Loucy (cell line): ENCODE measurements at regions not wholly inside any gene's neighbourhood (a gene's known extent, or its start where the extent isn't known, plus 50 kb on each side); places are given as distances from the start of the nearest gene placed in this dataset.
"Not testable (repeated sequence)": the region's sequence is repeated elsewhere in the genome, so short reads cannot be mapped to it uniquely, and the experiment has no call there.

Experiments
- H2AFZ ChIP-seq: fragments of 200-600 bp; sonication (generic); 2 replicates; pipeline ENCODE4 v1.6.0; 2016; ENCODE audit warnings: antibody characterized with exemption, mild to moderate bottlenecking, low read length, moderate library complexity
- H3F3A ChIP-seq: fragments of 200-600 bp; 2 replicates; pipeline ENCODE4 v1.6.0; 2016; ENCODE audit warnings: antibody characterized with exemption, low read depth, mild to moderate bottlenecking
- H3K27me3 ChIP-seq: fragments of 200-600 bp; sonication (generic); 2 replicates; pipeline ENCODE4 v1.6.1; 2014; ENCODE audit warnings: low read length, mild to moderate bottlenecking; ENCODE audit not compliant: insufficient read depth, poor library complexity, severe bottlenecking
- H3K36me3 ChIP-seq: fragments of 200-600 bp; sonication (generic); 2 replicates; pipeline ENCODE4 v1.6.1; 2016; ENCODE audit warnings: low read length; ENCODE audit not compliant: insufficient read depth
- H3K4me1 ChIP-seq: fragments of 200-600 bp; sonication (generic); 2 replicates; pipeline ENCODE4 v1.5.1; 2014; ENCODE audit warnings: low read length, mild to moderate bottlenecking; ENCODE audit not compliant: insufficient read depth, poor library complexity, severe bottlenecking
- H3K4me2 ChIP-seq: fragments of 200-600 bp; sonication (generic); 2 replicates; pipeline ENCODE4 v1.6.0; 2014; ENCODE audit warnings: antibody characterized with exemption, low read length, low read depth, mild to moderate bottlenecking; ENCODE audit not compliant: poor library complexity, severe bottlenecking
- H3K4me3 ChIP-seq: fragments of 200-600 bp; sonication (generic); 2 replicates; pipeline ENCODE4 v1.5.1; 2014; ENCODE audit warnings: low read length, mild to moderate bottlenecking, mixed read lengths; ENCODE audit not compliant: poor library complexity, severe bottlenecking
- H3K79me2 ChIP-seq: fragments of 200-600 bp; sonication (generic); 2 replicates; pipeline ENCODE4 v1.6.1; 2014; ENCODE audit warnings: low read length; ENCODE audit not compliant: insufficient read depth
- H3K9ac ChIP-seq: fragments of 200-600 bp; sonication (generic); 2 replicates; pipeline ENCODE4 v1.6.0; 2014; ENCODE audit warnings: mild to moderate bottlenecking, low read depth, low read length, moderate library complexity; ENCODE audit not compliant: poor library complexity, severe bottlenecking
- H3K9me2 ChIP-seq: fragments of 200-600 bp; sonication (generic); replicated peaks from 2 replicates; pipeline ENCODE4 v1.6.1; 2016; ENCODE audit warnings: low read depth, low read length, mixed read lengths
- H3K9me3 ChIP-seq: fragments of 200-600 bp; sonication (generic); 2 replicates; pipeline ENCODE4 v1.6.1; 2014; ENCODE audit warnings: mild to moderate bottlenecking, antibody characterized with exemption, low read length, low read depth; ENCODE audit not compliant: insufficient read depth
- H4K20me1 ChIP-seq: fragments of 200-600 bp; sonication (generic); 2 replicates; pipeline ENCODE4 v1.6.0; 2014; ENCODE audit warnings: antibody characterized with exemption, low read length, mild to moderate bottlenecking; ENCODE audit not compliant: insufficient read depth, poor library complexity, severe bottlenecking
- EZH2phosphoT487 ChIP-seq: fragments of 200-600 bp; IDR thresholded peaks from 2 replicates; pipeline ENCODE4 v1.6.1; 2018; ENCODE audit warnings: antibody characterized with exemption, mild to moderate bottlenecking, moderate library complexity, borderline replicate concordance
- TF ChIP-seq, protein P1 (sequence below): fragments of 200-600 bp; sonication (generic); conservative IDR thresholded peaks from 2 replicates; pipeline ENCODE4 v1.5.1; 2014; ENCODE audit warnings: mild to moderate bottlenecking, antibody characterized with exemption, low read length

- no peaks in the 10 kb centered on the region for H3K79me2 ChIP-seq
- no peaks in the 10 kb centered on the region for H3K36me3 ChIP-seq
- H2AFZ ChIP-seq: no peak overlapping the region
- H3K9ac ChIP-seq: no peak overlapping the region
- H3K27me3 ChIP-seq: no peaks in the 10 kb centered on the region
- no peak overlapping the region for H3K4me3 ChIP-seq
- H3K4me1 ChIP-seq: no peaks in the 10 kb centered on the region
- 0 out of 2 replicates have a peak, but pooled peaks cover 3% of the 10 kb centered on the region for H3K9me3 ChIP-seq
- TF ChIP-seq, protein P1, sequence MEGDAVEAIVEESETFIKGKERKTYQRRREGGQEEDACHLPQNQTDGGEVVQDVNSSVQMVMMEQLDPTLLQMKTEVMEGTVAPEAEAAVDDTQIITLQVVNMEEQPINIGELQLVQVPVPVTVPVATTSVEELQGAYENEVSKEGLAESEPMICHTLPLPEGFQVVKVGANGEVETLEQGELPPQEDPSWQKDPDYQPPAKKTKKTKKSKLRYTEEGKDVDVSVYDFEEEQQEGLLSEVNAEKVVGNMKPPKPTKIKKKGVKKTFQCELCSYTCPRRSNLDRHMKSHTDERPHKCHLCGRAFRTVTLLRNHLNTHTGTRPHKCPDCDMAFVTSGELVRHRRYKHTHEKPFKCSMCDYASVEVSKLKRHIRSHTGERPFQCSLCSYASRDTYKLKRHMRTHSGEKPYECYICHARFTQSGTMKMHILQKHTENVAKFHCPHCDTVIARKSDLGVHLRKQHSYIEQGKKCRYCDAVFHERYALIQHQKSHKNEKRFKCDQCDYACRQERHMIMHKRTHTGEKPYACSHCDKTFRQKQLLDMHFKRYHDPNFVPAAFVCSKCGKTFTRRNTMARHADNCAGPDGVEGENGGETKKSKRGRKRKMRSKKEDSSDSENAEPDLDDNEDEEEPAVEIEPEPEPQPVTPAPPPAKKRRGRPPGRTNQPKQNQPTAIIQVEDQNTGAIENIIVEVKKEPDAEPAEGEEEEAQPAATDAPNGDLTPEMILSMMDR: no peak
- TF ChIP-seq EZH2phosphoT487: no peak
- no peaks in the 10 kb centered on the region for H4K20me1 ChIP-seq
- no peaks in the 10 kb centered on the region for H3K9me2 ChIP-seq
- no peaks in the 10 kb centered on the region for H3F3A ChIP-seq
- no peak overlapping the region for H3K4me2 ChIP-seq
Observed at GRCh38 chr7:145698526-145699262, 417.9 kb upstream of the CNTNAP2 start.

- H3K9me3 ChIP-seq, H3F3A ChIP-seq, H3K9me2 ChIP-seq, H3K9ac ChIP-seq, H3K79me2 ChIP-seq, H4K20me1 ChIP-seq, H3K4me1 ChIP-seq, H2AFZ ChIP-seq, H3K4me2 ChIP-seq, H3K4me3 ChIP-seq, H3K27me3 ChIP-seq, H3K36me3 ChIP-seq: not testable (repeated sequence)
Observed at GRCh38 chr7:145697412-145698107, 419.0 kb upstream of the CNTNAP2 start.

DNA sequence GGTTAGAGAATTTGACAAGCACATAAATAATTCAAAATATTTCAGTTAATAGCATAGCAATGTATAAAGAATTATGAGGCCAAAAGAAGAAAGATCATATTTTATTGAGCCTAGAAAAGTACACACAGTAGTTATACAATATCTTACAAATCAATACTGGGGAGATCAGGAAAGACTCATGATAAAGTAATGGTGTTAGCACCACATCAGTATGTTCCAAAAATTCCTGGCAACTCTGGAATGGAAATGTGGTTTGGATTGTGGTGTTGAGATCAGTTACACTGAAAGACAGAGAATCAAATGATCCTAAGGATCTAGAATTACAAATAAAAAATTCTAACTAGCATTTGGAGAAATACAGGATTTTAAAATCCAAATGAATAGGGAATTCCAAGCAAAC lies 420.5 kb upstream of the CNTNAP2 start:
- Histone ChIP-seq H3K27me3 (no peaks in the 10 kb centered on the region), H3K4me3 (no peak overlapping the region), H3K4me1 (no peaks in the 10 kb centered on the region), H3K4me2 (no peak overlapping the region), H2AFZ (no peak overlapping the region), H3K9me2 (no peaks in the 10 kb centered on the region), H3K9ac (no peak overlapping the region), H3F3A (no peaks in the 10 kb centered on the region), H4K20me1 (no peaks in the 10 kb centered on the region), H3K79me2 (no peaks in the 10 kb centered on the region), H3K9me3 (no peaks in the 10 kb centered on the region), H3K36me3 (no peaks in the 10 kb centered on the region)
- TF ChIP-seq, protein P1: no peak
- TF ChIP-seq EZH2phosphoT487: no peak
